NCI-H2029 (cell line): ENCODE measurements at regions not wholly inside any gene's neighbourhood (a gene's known extent, or its start where the extent isn't known, plus 50 kb on each side); places are given as distances from the start of the nearest gene placed in this dataset.
"Not testable (repeated sequence)": the region's sequence is repeated elsewhere in the genome, so short reads cannot be mapped to it uniquely, and the experiment has no call there.

Experiments
- DNase-seq: peaks from one replicate; lab custom pipeline; 2025; lab: John Stamatoyannopoulos, UW

DNA sequence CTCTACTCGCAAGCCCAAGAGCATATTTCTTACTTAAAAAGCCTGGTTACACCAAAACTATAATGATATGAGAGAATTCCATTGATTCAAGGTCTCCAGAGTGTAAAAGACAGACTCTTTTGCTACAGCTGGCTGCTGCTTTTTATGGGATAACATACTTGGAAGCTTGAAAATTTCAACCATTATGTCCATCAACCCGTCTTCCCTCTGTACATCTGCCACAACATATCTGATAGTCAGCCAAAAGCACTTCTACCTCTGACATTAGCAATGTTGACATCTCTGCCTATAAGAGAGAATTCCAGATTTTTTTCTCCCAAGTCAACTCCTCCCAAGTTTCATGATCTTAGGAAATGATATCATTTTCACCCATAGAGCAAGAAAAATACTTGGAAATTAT, 54.4 kb upstream of the IQCM start:
- DNase-seq, result no peak

DNA sequence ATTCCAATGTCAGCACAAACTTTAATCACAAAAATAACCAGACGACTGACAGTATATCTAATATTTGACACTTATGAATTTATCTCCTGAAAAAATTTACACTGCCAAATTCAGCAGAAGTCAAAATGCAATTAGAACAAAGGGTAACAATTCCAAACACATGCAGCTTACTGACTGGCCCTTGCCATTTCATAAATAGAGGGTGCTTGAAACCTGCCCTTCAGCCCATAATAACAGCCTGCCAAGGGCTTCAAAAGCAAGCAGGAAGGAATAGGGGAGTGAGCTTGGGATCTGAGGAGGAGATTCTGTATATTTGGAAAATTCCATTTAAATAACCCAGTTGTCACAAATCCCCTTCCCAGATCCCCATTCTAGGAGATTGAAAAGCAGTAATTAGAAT, 66.1 kb upstream of the IQCM start:
- no peak for DNase-seq

- no peak for DNase-seq
Measured at GRCh38 chr4:149882251-149882650, 66.6 kb upstream of the IQCM start.

GRCh38 chr4:149884046-149884445, 68.4 kb upstream of the IQCM start:
- no peak for DNase-seq

DNA sequence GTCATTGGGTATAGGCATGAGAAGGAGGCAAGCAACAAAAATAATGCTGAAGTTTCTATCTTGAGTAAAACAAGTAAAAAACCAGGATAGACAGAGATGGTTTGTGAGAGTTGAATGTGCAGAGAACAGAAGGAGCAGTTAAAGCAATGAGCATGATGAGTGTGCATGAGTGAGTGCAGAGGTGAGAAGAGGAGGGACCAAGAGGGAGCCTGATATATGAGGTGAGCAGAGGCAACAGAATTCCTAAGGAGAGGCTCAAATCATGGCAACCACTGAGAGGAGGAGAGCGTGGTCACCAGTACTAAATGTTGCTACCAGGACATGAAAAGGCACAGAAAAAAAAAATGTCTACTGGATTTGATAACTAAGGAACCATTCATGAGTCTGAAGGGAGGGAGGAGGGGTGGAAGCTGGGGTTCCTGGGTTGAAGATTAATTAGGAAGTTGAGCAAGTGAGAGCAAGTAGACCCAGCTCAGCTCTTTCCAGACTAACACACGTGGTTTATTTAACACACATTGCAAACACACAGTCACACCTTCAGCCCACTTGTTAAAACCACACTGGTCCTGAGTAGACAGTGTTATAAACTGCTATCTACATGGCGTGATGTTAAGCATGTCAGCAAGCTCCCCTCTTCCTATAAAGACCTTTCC, 69.0 kb upstream of the IQCM start:
- DNase-seq, result no peak

GRCh38 chr4:149885896-149886295, 70.3 kb upstream of the IQCM start:
- DNase-seq, result no peak

DNA sequence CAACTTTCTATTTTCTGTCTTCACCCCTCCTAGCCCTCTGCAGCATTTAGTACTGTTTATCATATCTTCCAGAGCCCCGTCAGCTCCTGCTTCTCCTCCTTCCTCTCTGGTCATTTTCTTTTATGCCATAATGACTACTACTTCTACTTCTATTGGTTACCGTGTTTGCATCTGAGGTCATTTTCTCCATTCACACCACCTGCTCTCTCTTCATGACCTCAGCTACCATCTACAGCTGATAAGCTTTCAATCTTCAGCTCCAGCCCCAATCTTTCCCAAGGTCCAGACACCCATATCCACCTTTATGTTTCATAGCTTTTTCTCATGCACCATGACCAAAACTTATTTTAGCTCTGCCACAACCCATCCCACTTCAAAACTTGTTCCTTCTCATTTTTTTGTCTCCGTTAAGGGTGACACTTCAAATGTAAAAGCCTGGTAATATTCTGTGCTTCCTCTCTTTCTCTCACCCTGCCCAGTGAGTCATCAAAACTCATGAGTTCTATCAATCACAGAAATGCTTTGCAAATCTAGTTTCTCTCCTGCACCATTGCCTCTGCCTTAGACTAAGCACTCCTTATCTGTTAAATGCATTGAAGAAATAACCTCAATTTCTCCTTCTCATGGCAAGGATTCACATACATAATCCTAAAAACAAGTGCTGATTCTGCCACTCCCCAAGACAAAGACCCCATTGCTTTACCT, 71.3 kb upstream of the IQCM start:
- DNase-seq, result no peak

- no peak for DNase-seq
Measured at GRCh38 chr4:149889991-149890390, 74.3 kb upstream of the IQCM start.

DNA sequence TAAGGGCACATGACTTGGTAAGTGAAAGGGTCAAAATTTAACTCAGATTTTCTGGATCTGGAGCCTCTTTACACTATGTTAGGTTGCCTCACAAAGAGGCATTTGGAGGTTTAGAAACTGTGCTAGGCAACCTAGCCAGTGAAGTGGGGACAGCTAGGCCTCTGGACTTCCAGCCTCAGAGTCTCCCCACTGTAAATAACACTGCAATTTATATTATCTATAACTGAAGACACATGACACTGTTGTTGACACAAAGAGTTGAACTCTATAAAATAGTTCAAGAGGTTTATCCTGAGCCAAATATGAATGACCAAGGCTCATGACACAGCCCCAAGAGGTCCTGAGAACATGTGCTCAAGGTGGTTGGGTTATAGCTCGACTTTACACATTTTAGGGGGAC, 74.9 kb upstream of the IQCM start:
- DNase-seq, result no peak

DNA sequence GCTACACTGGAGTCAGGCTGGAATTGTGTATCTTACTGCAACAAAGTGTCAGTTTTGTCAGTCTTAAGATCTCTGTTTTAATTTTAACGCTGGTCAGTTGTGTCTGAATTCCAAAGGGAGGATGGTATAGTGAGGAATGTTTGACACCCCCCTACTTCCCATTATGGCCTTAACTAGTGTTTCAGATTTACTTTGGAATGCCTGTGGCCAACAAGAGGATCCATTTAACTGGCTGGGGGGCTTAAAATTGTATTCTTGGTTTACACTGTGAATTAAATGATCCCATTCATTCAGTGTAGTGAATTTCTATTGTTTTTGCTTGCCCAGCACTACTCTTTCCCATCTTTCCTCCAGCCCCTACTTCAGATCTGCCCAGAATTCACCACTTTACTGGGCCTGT, 75.8 kb upstream of the IQCM start:
- DNase-seq, result no peak

- no peak for DNase-seq
Measured at GRCh38 chr4:149896432-149896831, 80.8 kb upstream of the IQCM start.

GRCh38 chr4:149897783-149898182, 82.1 kb upstream of the IQCM start:
- DNase-seq, result no peak

DNA sequence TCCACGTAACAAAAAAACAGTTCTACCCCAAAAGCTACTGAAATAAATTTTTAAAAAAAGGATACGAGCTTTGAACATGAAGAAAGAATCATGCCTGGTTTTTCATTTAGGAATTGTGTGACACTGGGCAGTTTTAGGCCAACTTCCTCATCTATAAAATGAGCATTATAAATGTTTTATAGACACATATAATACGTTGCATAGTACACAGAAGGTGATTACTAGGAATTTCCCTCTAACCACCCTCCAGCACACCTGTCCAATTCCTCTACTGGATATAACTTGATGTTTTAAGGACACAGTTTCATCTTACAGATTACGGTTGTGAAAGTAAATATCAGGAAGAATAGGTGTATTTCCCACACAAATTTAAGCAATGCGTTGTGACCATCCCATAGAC, 85.5 kb upstream of the IQCM start:
- DNase-seq, result no peak

- DNase-seq, result no peak
Measured at GRCh38 chr4:149902242-149902641, 86.6 kb upstream of the IQCM start.

DNA sequence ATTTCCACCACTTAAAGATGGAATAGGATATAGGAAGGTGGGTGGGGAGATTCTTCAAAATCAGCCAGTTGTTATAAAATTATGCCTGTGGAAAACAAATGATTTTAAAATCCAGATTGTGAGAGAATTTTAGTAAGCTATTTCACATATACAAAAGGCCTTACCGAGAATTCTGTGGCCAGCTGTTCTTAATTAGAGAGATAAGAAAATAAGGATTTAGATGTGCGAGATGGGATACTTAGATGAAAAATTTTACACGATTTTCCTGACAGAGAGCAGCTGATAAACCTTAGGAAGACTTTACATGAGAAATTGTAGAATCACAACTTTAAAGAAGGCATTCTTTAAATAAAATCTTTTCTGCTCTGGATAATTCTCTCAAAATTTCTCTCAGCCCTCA, 94.5 kb upstream of the IQCM start:
- no peak for DNase-seq

- DNase-seq, result no peak
Measured at GRCh38 chr4:149910604-149911350, 95.1 kb upstream of the IQCM start.

DNA sequence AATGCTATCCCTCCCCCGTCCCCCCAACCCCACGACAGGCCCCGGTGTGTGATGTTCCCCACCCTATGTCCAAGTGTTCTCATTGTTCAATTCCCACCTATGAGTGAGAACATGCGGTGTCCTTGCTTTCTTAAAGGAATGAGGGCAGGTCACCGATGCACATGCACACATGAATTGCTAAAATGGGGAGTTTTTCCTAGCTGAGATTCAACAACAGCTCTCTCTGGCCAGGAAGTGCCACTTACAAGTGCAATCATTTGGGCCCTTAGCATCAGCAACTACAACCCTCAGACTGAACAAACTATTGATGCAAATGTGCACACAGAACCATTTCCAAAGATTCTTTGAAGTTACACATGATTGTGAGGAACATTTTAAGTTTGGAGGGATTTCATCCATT, 95.7 kb upstream of the IQCM start:
- no peak for DNase-seq

DNA sequence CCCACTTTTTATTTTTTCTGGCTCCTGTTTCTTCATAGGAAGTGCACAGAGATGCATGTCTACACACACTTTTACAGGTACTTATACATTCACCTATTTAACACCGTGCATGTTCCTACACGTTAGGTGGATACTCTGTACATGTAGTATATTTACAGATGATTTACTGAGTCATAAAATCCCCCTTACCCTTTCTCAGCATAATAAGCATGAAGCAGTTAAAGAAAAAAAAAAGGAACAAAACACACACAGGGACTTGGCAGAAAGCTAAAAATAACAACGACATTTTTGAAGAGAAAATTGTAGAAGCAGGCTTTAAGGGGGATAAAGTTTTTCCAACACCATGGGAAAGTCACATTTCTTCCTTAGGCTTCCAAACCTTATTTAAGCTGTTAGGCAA, 96.4 kb upstream of the IQCM start:
- no peak for DNase-seq

DNA sequence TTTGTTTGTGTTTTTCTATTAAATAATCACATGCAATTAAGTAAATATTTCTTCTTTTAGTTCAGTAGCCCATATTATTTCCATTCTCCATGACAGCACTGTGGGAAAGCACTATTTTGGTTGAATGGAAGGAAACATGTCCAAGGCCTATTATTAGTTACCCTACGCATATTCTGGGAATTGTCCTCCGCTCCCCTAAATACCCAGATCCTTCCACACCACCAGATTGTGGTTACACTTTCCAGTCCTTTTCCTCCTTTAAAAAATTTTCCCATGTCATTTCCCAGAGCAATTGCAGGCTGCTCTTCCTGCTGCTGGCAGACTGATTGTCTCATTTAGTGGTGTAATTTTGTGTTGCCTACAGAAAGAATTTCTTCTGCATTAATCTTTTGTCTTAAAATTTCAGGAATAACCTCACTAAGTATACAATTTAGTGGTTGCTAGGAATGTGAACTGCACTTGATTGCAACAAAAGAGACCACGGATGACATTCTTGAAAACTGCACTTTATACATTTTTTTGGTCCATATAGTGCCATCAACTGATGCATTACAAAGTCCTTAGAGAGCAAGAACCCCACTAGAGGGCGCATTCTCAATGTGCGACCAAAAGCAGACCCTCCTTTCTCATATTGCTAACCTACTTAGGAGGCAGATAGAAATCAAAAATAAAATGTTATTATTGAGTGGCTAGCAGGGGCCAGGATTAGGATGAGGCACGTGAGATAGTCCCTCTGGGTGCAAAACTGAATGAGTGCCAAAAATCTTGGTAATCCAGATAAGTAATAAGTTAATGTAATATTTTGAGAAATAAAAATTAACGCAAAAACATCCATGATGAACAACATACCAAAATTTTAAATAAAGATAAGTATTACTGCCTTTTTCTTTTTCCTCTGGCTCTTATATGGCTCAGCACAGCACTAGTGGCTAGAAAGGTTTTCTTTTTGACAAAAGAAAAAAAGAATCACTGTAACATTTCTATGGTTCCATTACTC, 98.8 kb upstream of the IQCM start:
- no peak for DNase-seq

- not testable (repeated sequence) for DNase-seq
Measured at GRCh38 chr4:149915735-149916134, 100.1 kb upstream of the IQCM start.

GRCh38 chr4:149923736-149924135, 108.1 kb upstream of the IQCM start:
- no peak for DNase-seq

GRCh38 chr4:149927514-149927913, 111.9 kb upstream of the IQCM start:
- DNase-seq, result no peak
